ENCODE measurements at regions not wholly inside any gene's neighbourhood (a gene's known extent, or its start where the extent isn't known, plus 50 kb on each side); places are given as distances from the start of the nearest gene placed in this dataset.

GRCh38 chr10:52514481-52514880 lies 200.4 kb downstream of the DKK1 start:
- no peak for TF ChIP-seq CTCF (IDR thresholded peaks at IDR 0.05)
- TF ChIP-seq POLR2A (IDR thresholded peaks at IDR 0.05) = no peak
